PC-9 (cell line): ENCODE measurements at regions not wholly inside any gene's neighbourhood (a gene's known extent, or its start where the extent isn't known, plus 50 kb on each side); places are given as distances from the start of the nearest gene placed in this dataset.

Source experiments
- BruUV-seq: library from RNA; stranded (reverse); fragments of 400-500 nt; replicated peaks from 2 replicates; lab custom pipeline; 2021; lab: Mats Ljungman, UMichigan
- CTCF ChIA-PET: fragments of 300-600 bp; sonication (Branson Sonifier 250); formaldehyde crosslinking; loops from one replicate; lab custom pipeline; 2022; ENCODE audit warnings: antibody characterized with exemption; lab: Charles Lee
- POLR2A ChIA-PET: fragments of 300-600 bp; sonication (Branson Sonifier 250); formaldehyde crosslinking; loops from one replicate; lab custom pipeline; 2022; ENCODE audit warnings: antibody characterized with exemption; ENCODE audit not compliant: unreplicated experiment; lab: Charles Lee
- DNase-seq, 2 experiments: peaks; one replicate each; pipeline versions ENCODE4 v3.0.0 to v3.0.0-alpha.2; 2015 to 2022; ENCODE audit warnings: mixed read lengths in 1 of 2
- H2AFZ ChIP-seq: fragments of 200-600 bp; sonication (generic); 2 replicates; pipeline ENCODE4 v1.8.1; 2017; ENCODE audit warnings: antibody characterized with exemption
- H3F3A ChIP-seq: fragments of 200-600 bp; sonication (generic); 2 replicates; pipeline ENCODE4 v1.8.1; 2017; ENCODE audit warnings: antibody characterized with exemption, mild to moderate bottlenecking, low read depth; ENCODE audit not compliant: insufficient read depth
- H3K27ac ChIP-seq: fragments of 200-600 bp; sonication (generic); 2 replicates; pipeline ENCODE4 v1.6.1; 2016; ENCODE audit warnings: mixed run types
- H3K27me3 ChIP-seq: fragments of 200-600 bp; sonication (generic); 2 replicates; pipeline ENCODE4 v1.6.1; 2016; ENCODE audit warnings: low read depth, mixed run types; ENCODE audit not compliant: insufficient read depth
- H3K36me3 ChIP-seq: fragments of 200-600 bp; sonication (generic); 2 replicates; pipeline ENCODE4 v1.6.1; 2016; ENCODE audit warnings: low read depth, mixed run types
- H3K4me1 ChIP-seq: fragments of 200-600 bp; sonication (generic); replicated peaks from 2 replicates; pipeline ENCODE4 v1.6.1; 2016; ENCODE audit warnings: mixed run types; ENCODE audit not compliant: insufficient read depth
- H3K4me2 ChIP-seq: fragments of 200-600 bp; sonication (generic); 2 replicates; pipeline ENCODE4 v1.6.1; 2017; ENCODE audit warnings: mixed run types
- H3K4me3 ChIP-seq: fragments of 200-600 bp; sonication (generic); 2 replicates; pipeline ENCODE4 v1.6.1; 2016; ENCODE audit warnings: mixed run types
- H3K79me2 ChIP-seq: fragments of 200-600 bp; sonication (generic); 2 replicates; pipeline ENCODE4 v1.6.1; 2017; ENCODE audit warnings: low read depth, mixed run types
- H3K9me2 ChIP-seq: fragments of 200-600 bp; sonication (generic); 2 replicates; pipeline ENCODE4 v1.8.1; 2017; ENCODE audit warnings: mild to moderate bottlenecking; ENCODE audit not compliant: insufficient read depth
- H3K9me3 ChIP-seq: fragments of 200-600 bp; sonication (generic); 2 replicates; pipeline ENCODE4 v1.8.1; 2016; ENCODE audit warnings: low read depth; ENCODE audit not compliant: insufficient read depth
- H4K20me1 ChIP-seq: fragments of 200-600 bp; sonication (generic); 2 replicates; pipeline ENCODE4 v1.8.1; 2017; ENCODE audit not compliant: insufficient read depth
- CTCF ChIP-seq: fragments of 200-600 bp; sonication (generic); conservative IDR thresholded peaks from 2 replicates; pipeline ENCODE4 v1.6.1; 2017; ENCODE audit warnings: mixed run types, antibody characterized with exemption, mild to moderate bottlenecking, moderate library complexity
- EZH2 ChIP-seq: fragments of 200-600 bp; sonication (generic); IDR thresholded peaks from 2 replicates; pipeline ENCODE4 v1.8.0; 2017; ENCODE audit warnings: antibody characterized with exemption, low read depth
- intact Hi-C: fragments of 100-400 bp; cut with micrococcal nuclease; formaldehyde crosslinking; loops from one replicate; pipeline ENCODE4 v1.10.0; 2022; ENCODE audit not compliant: unreplicated experiment

GRCh38 chr1:18580047-18580446, 50.6 kb upstream of the PAX7 start:
- Histone ChIP-seq H3K27ac (no peak overlapping the region), H3K9me3 (no peaks in the 10 kb centered on the region), H3K4me1 (no peaks in the 10 kb centered on the region), H3K4me2 (no peak overlapping the region), H4K20me1 (no peaks in the 10 kb centered on the region), H3K79me2 (no peaks in the 10 kb centered on the region), H3F3A (no peaks in the 10 kb centered on the region), H3K27me3 (peaks cover 17% of the 10 kb centered on the region), H3K4me3 (no peak overlapping the region), H3K36me3 (no peaks in the 10 kb centered on the region), H2AFZ (no peak overlapping the region), H3K9me2 (no peaks in the 10 kb centered on the region)
- ChIA-PET POLR2A (no interaction called here), CTCF (no interaction called here)
- BruUV-seq: no TSS peak
- no peak for DNase-seq
- intact Hi-C loops: loop anchor here (5.0 to 10.0 kb wide), 3 partner anchors 658 to 1085 kb away; no protein-coding TSS in a partner anchor
- no peak for TF ChIP-seq EZH2

GRCh38 chr1:18580691-18581419, 49.8 kb upstream of the PAX7 start:
- no peaks in the 10 kb centered on the region for H3K9me2 ChIP-seq
- intact Hi-C loops: loop anchor here (5.0 to 10.0 kb wide), 3 partner anchors 659 to 1086 kb away; no protein-coding TSS in a partner anchor
- BruUV-seq: no TSS peak
- no peaks in the 10 kb centered on the region for H4K20me1 ChIP-seq
- H3K4me1 ChIP-seq: no peaks in the 10 kb centered on the region
- no peak overlapping the region for H3K4me2 ChIP-seq
- CTCF ChIA-PET: interaction anchor here (0.7 to 0.8 kb wide), 3 partner anchors 818 to 1174 kb away, joined by 3 to 8 read pairs (median 3); no protein-coding TSS in a partner anchor
- H3K27ac ChIP-seq: no peak overlapping the region
- H3F3A ChIP-seq: no peaks in the 10 kb centered on the region
- no peaks in the 10 kb centered on the region for H3K9me3 ChIP-seq
- H3K36me3 ChIP-seq: no peaks in the 10 kb centered on the region
- no peak for DNase-seq
- TF ChIP-seq EZH2 (no peak), CTCF (no peak)
- no peak overlapping the region for H2AFZ ChIP-seq
- POLR2A ChIA-PET: no interaction called here
- no peaks in the 10 kb centered on the region for H3K79me2 ChIP-seq
- peaks cover 11% of the 10 kb centered on the region; the same call in 1 of the 2 replicates for H3K27me3 ChIP-seq
- no peak overlapping the region for H3K4me3 ChIP-seq
